ENCODE measurements at regions not wholly inside any gene's neighbourhood (a gene's known extent, or its start where the extent isn't known, plus 50 kb on each side); places are given as distances from the start of the nearest gene placed in this dataset.
"Not testable (repeated sequence)": the region's sequence is repeated elsewhere in the genome, so short reads cannot be mapped to it uniquely, and the experiment has no call there.

DNA sequence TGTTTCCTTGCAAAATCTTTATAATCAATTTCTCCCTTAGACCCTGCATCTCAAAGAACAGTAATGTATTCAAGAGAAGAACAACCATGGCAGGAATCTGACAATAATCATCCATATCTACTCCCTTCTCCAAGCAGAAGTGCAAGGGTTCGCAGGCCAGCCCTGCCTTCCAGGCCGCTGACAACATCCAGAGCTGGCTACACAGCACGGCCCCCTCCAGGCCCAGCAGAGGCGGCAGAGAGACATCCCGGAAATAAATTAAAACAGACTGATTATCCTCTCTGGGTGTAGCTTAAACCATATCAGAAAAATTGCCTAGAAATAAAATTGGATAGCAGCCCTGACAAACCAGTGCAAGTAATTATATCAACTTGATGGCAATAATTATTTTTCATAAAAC lies 223.3 kb downstream of the FAM43A start:
- no peak overlapping the region for H3K14ac ChIP-seq (ENCODE audit: low read length)
- no peaks in the 10 kb centered on the region for H3K79me1 ChIP-seq (ENCODE audit: low read length)
- no peak overlapping the region for H4K91ac ChIP-seq (ENCODE audit: low read depth, low read length)
- no peak overlapping the region for H2BK120ac ChIP-seq (ENCODE audit: insufficient read depth, low read length, poor library complexity)
- H2AK5ac ChIP-seq (ENCODE audit: low read length), result no peak overlapping the region
- no peak overlapping the region for H3K23ac ChIP-seq (ENCODE audit: low read length)
- no peak overlapping the region for H3K9ac ChIP-seq (ENCODE audit: low read length)
- no peak overlapping the region for H2BK5ac ChIP-seq (ENCODE audit: low read depth, low read length, poor library complexity)
- no peak overlapping the region for H3K18ac ChIP-seq (ENCODE audit: low read length)
- no peak overlapping the region for H4K8ac ChIP-seq (ENCODE audit: low read depth, low read length)
- no peak overlapping the region for H3K4me2 ChIP-seq (ENCODE audit: low read length)
- H3K4me1 ChIP-seq (ENCODE audit: control insufficient read depth in 1 of 2, insufficient read depth in 2 of 2, low read length in 2 of 2), result peaks cover 0 to 2% of the 10 kb centered on the region in 2 experiments
- no peak overlapping the region for H3K4ac ChIP-seq (ENCODE audit: low read depth, low read length)
- H3K36me3 ChIP-seq (ENCODE audit: control insufficient read depth in 1 of 2, insufficient read depth in 2 of 2, low read length in 2 of 2), result no peaks in the 10 kb centered on the region
- no peaks in the 10 kb centered on the region for H3K79me2 ChIP-seq (ENCODE audit: control insufficient read depth, insufficient read depth, low read length, poor library complexity)
- no peaks in the 10 kb centered on the region for H3K27me3 ChIP-seq (ENCODE audit: insufficient read depth, low read length)
- H2BK12ac ChIP-seq (ENCODE audit: low read length), result no peak overlapping the region
- no peaks in the 10 kb centered on the region for H3K9me3 ChIP-seq (ENCODE audit: insufficient read depth, low read depth, low read length)
- no CpG with 5 or more reads among the region's 5 CpGs for WGBS (ENCODE audit: extremely low coverage, insufficient coverage, insufficient read length)
- no peak for DNase-seq
- no peak overlapping the region for H2AFZ ChIP-seq (ENCODE audit: insufficient read depth, low read length, poor library complexity)
- no peak overlapping the region for H3K4me3 ChIP-seq (ENCODE audit: low read depth, low read length)
- no peak overlapping the region for H3K27ac ChIP-seq (ENCODE audit: low read depth, low read length)
- H4K12ac ChIP-seq (ENCODE audit: low read depth, low read length), result no peak overlapping the region

- DNase-seq, result no peak
- no peaks in the 10 kb centered on the region for H3K27me3 ChIP-seq (ENCODE audit: insufficient read depth, low read length)
- no peak overlapping the region for H2AFZ ChIP-seq (ENCODE audit: insufficient read depth, low read length, poor library complexity)
- H3K4me1 ChIP-seq (ENCODE audit: control insufficient read depth in 1 of 2, insufficient read depth in 2 of 2, low read length in 2 of 2), result peaks cover 0 to 2% of the 10 kb centered on the region in 2 experiments
- H2BK5ac ChIP-seq (ENCODE audit: low read depth, low read length, poor library complexity), result no peak overlapping the region
- no peaks in the 10 kb centered on the region for H3K9me3 ChIP-seq (ENCODE audit: insufficient read depth, low read depth, low read length)
- H2AK5ac ChIP-seq (ENCODE audit: low read length), result no peak overlapping the region
- WGBS (ENCODE audit: extremely low coverage, insufficient coverage, insufficient read length), result no CpG with 5 or more reads among the region's 7 CpGs
- H4K12ac ChIP-seq (ENCODE audit: low read depth, low read length), result no peak overlapping the region
- no peak overlapping the region for H3K9ac ChIP-seq (ENCODE audit: low read length)
- no peak overlapping the region for H4K91ac ChIP-seq (ENCODE audit: low read depth, low read length)
- no peaks in the 10 kb centered on the region for H3K79me1 ChIP-seq (ENCODE audit: low read length)
- H2BK12ac ChIP-seq (ENCODE audit: low read length), result no peak overlapping the region
- no peak overlapping the region for H2BK120ac ChIP-seq (ENCODE audit: insufficient read depth, low read length, poor library complexity)
- H3K4me2 ChIP-seq (ENCODE audit: low read length), result no peak overlapping the region
- no peak overlapping the region for H3K18ac ChIP-seq (ENCODE audit: low read length)
- H3K23ac ChIP-seq (ENCODE audit: low read length), result no peak overlapping the region
- no peak overlapping the region for H4K8ac ChIP-seq (ENCODE audit: low read depth, low read length)
- H3K14ac ChIP-seq (ENCODE audit: low read length), result no peak overlapping the region
- no peaks in the 10 kb centered on the region for H3K79me2 ChIP-seq (ENCODE audit: control insufficient read depth, insufficient read depth, low read length, poor library complexity)
- no peak overlapping the region for H3K4me3 ChIP-seq (ENCODE audit: low read depth, low read length)
- no peak overlapping the region for H3K27ac ChIP-seq (ENCODE audit: low read depth, low read length)
- H3K4ac ChIP-seq (ENCODE audit: low read depth, low read length), result no peak overlapping the region
- no peaks in the 10 kb centered on the region for H3K36me3 ChIP-seq (ENCODE audit: control insufficient read depth in 1 of 2, insufficient read depth in 2 of 2, low read length in 2 of 2)
Measured at GRCh38 chr3:194910414-194910984, 224.8 kb downstream of the FAM43A start.

DNA sequence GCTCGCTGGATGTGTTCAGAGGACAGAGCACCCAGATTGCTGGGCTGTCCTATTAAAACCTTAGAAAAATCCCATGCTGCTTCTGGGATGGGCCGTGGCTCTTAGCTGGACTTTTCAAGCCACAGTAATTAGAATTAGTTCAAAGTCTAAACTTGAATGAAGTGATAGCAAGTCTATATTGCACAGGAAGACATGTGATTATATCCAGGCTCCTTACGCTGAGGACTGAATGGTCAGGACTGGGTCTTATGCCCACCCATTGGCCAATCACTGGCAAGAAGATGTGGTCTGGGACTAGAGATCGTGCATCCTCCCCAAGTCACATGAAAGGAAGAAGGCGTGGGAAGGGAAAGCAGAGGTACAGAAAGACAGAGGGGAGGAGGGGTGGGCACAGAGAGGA lies 227.6 kb downstream of the FAM43A start:
- H3K18ac ChIP-seq (ENCODE audit: low read length), result no peak overlapping the region
- H3K9ac ChIP-seq (ENCODE audit: low read length), result no peak overlapping the region
- no peak overlapping the region for H3K4me2 ChIP-seq (ENCODE audit: low read length)
- no peaks in the 10 kb centered on the region for H3K36me3 ChIP-seq (ENCODE audit: control insufficient read depth in 1 of 2, insufficient read depth in 2 of 2, low read length in 2 of 2)
- no peaks in the 10 kb centered on the region for H3K79me2 ChIP-seq (ENCODE audit: control insufficient read depth, insufficient read depth, low read length, poor library complexity)
- no peak overlapping the region for H2BK5ac ChIP-seq (ENCODE audit: low read depth, low read length, poor library complexity)
- H3K23ac ChIP-seq (ENCODE audit: low read length), result no peak overlapping the region
- no peak overlapping the region for H3K27ac ChIP-seq (ENCODE audit: low read depth, low read length)
- no peak overlapping the region for H3K4me3 ChIP-seq (ENCODE audit: low read depth, low read length)
- no peak overlapping the region for H2AK5ac ChIP-seq (ENCODE audit: low read length)
- H4K12ac ChIP-seq (ENCODE audit: low read depth, low read length), result no peak overlapping the region
- WGBS (ENCODE audit: extremely low coverage, insufficient coverage, insufficient read length), result no CpG with 5 or more reads among the region's 5 CpGs
- H3K4ac ChIP-seq (ENCODE audit: low read depth, low read length), result no peak overlapping the region
- H3K9me3 ChIP-seq (ENCODE audit: insufficient read depth, low read depth, low read length), result no peaks in the 10 kb centered on the region
- no peak overlapping the region for H2BK120ac ChIP-seq (ENCODE audit: insufficient read depth, low read length, poor library complexity)
- no peak overlapping the region for H2AFZ ChIP-seq (ENCODE audit: insufficient read depth, low read length, poor library complexity)
- DNase-seq, result no peak
- no peak overlapping the region for H4K8ac ChIP-seq (ENCODE audit: low read depth, low read length)
- H4K91ac ChIP-seq (ENCODE audit: low read depth, low read length), result no peak overlapping the region
- no peak overlapping the region for H3K14ac ChIP-seq (ENCODE audit: low read length)
- no peaks in the 10 kb centered on the region for H3K4me1 ChIP-seq (ENCODE audit: control insufficient read depth in 1 of 2, insufficient read depth in 2 of 2, low read length in 2 of 2)
- H3K79me1 ChIP-seq (ENCODE audit: low read length), result no peaks in the 10 kb centered on the region
- no peaks in the 10 kb centered on the region for H3K27me3 ChIP-seq (ENCODE audit: insufficient read depth, low read length)
- no peak overlapping the region for H2BK12ac ChIP-seq (ENCODE audit: low read length)

GRCh38 chr3:194924889-194925288 lies 239.2 kb downstream of the FAM43A start:
- not testable (repeated sequence) for H4K8ac ChIP-seq (ENCODE audit: low read depth, low read length); H2BK12ac ChIP-seq (ENCODE audit: low read length); H3K79me2 ChIP-seq (ENCODE audit: control insufficient read depth, insufficient read depth, low read length, poor library complexity); H3K23ac ChIP-seq (ENCODE audit: low read length); H3K9ac ChIP-seq (ENCODE audit: low read length); H2BK120ac ChIP-seq (ENCODE audit: insufficient read depth, low read length, poor library complexity); H4K91ac ChIP-seq (ENCODE audit: low read depth, low read length); H3K27me3 ChIP-seq (ENCODE audit: insufficient read depth, low read length); H2AK5ac ChIP-seq (ENCODE audit: low read length); H3K4me3 ChIP-seq (ENCODE audit: low read depth, low read length); H2BK5ac ChIP-seq (ENCODE audit: low read depth, low read length, poor library complexity); H3K79me1 ChIP-seq (ENCODE audit: low read length); H4K12ac ChIP-seq (ENCODE audit: low read depth, low read length); H3K36me3 ChIP-seq (ENCODE audit: control insufficient read depth in 1 of 2, insufficient read depth in 2 of 2, low read length in 2 of 2); DNase-seq; H3K18ac ChIP-seq (ENCODE audit: low read length); H3K9me3 ChIP-seq (ENCODE audit: insufficient read depth, low read depth, low read length); H3K27ac ChIP-seq (ENCODE audit: low read depth, low read length); H2AFZ ChIP-seq (ENCODE audit: insufficient read depth, low read length, poor library complexity); H3K14ac ChIP-seq (ENCODE audit: low read length); H3K4ac ChIP-seq (ENCODE audit: low read depth, low read length); H3K4me2 ChIP-seq (ENCODE audit: low read length)
- peaks cover 12 to 20% of the 10 kb centered on the region in 2 experiments for H3K4me1 ChIP-seq (ENCODE audit: control insufficient read depth in 1 of 2, insufficient read depth in 2 of 2, low read length in 2 of 2)
- WGBS (ENCODE audit: extremely low coverage, insufficient coverage, insufficient read length), result no CpG with 5 or more reads among the region's 5 CpGs
